NCI-H2029 (cell line): ENCODE measurements at regions not wholly inside any gene's neighbourhood (a gene's known extent, or its start where the extent isn't known, plus 50 kb on each side); places are given as distances from the start of the nearest gene placed in this dataset.

ENCODE experiments used
- DNase-seq: peaks from one replicate; lab custom pipeline; 2025; lab: John Stamatoyannopoulos, UW

GRCh38 chr5:167232675-167233311 is 1058.7 kb upstream of the WWC1 start:
- no peak for DNase-seq

- DNase-seq: no peak
Observed at GRCh38 chr5:167233507-167234220, 1057.8 kb upstream of the WWC1 start.

- no peak for DNase-seq
Observed at GRCh38 chr5:167241436-167242067, 1049.9 kb upstream of the WWC1 start.

- DNase-seq: no peak
Observed at GRCh38 chr5:167242701-167243100, 1048.7 kb upstream of the WWC1 start.

GRCh38 chr5:167243463-167243862 is 1048.0 kb upstream of the WWC1 start:
- no peak for DNase-seq

- DNase-seq: no peak
Observed at GRCh38 chr5:167244583-167244982, 1046.9 kb upstream of the WWC1 start.

GRCh38 chr5:167245868-167246267 is 1045.6 kb upstream of the WWC1 start:
- no peak for DNase-seq

GRCh38 chr5:167247816-167248215 is 1043.6 kb upstream of the WWC1 start:
- no peak for DNase-seq

GRCh38 chr5:167248257-167248656 is 1043.2 kb upstream of the WWC1 start:
- DNase-seq: no peak

GRCh38 chr5:167250996-167251395 is 1040.4 kb upstream of the WWC1 start:
- no peak for DNase-seq

GRCh38 chr5:167254132-167254531 is 1037.3 kb upstream of the WWC1 start:
- DNase-seq: no peak

- no peak for DNase-seq
Observed at GRCh38 chr5:167255926-167256325, 1035.5 kb upstream of the WWC1 start.

GRCh38 chr5:167259806-167260205 is 1031.6 kb upstream of the WWC1 start:
- no peak for DNase-seq

- DNase-seq: no peak
Observed at GRCh38 chr5:167261309-167262100, 1029.9 kb upstream of the WWC1 start.

GRCh38 chr5:167263185-167263584 is 1028.3 kb upstream of the WWC1 start:
- no peak for DNase-seq

GRCh38 chr5:167264348-167264747 is 1027.1 kb upstream of the WWC1 start:
- DNase-seq: no peak

- no peak for DNase-seq
Observed at GRCh38 chr5:167268337-167268736, 1023.1 kb upstream of the WWC1 start.

GRCh38 chr5:167269146-167269545 is 1022.3 kb upstream of the WWC1 start:
- DNase-seq: no peak

GRCh38 chr5:167271081-167271480 is 1020.4 kb upstream of the WWC1 start:
- DNase-seq: no peak

GRCh38 chr5:167271511-167271910 is 1019.9 kb upstream of the WWC1 start:
- no peak for DNase-seq

- DNase-seq: no peak
Observed at GRCh38 chr5:167280111-167280510, 1011.3 kb upstream of the WWC1 start.

- DNase-seq: no peak
Observed at GRCh38 chr5:167281925-167282324, 1009.5 kb upstream of the WWC1 start.

GRCh38 chr5:167283691-167284090 is 1007.8 kb upstream of the WWC1 start:
- no peak for DNase-seq
